ENCODE measurements at regions not wholly inside any gene's neighbourhood (a gene's known extent, or its start where the extent isn't known, plus 50 kb on each side); places are given as distances from the start of the nearest gene placed in this dataset.

DNA sequence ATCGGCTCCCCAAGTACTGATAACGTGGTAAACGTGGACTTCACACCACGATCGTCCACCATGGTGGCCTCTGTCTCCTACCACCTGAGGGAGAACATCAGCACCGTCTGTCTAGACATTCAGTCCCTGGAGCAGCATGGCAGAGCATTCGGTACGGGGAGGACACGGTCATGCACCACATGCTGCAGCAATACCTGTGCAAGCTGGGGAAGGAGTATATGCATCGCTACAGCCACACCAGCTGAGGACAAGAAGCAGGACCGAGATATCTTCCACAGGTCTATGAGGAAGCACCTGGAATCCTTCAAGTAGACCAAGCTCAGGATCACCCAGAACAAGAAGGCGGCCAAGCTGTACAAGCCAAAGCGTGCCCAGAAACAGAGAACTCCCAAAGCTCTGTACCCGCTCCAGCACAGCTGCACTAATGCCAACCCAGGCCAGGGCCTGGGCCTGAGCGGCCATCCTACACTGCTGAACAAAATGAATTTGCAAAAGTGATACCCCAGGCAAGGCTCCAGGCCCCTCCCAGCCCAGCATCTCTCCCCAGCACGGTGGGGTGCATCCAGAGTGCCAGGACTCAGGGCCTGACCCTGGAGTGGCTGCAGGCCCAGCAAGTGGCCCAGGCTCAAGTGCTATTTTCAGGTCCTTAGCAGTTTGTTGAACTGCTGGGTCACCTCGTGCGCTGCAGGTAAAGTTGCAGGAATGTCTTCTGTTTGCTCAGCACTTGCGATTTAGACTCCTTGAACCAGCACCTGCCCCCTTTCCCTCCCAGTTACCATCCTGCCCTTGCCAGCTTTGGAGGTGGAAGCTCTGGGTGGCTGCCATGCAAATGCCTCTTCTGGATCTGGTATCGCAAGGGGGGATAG is 119.3 kb upstream of the SERPIND1 start:
- no peak for ATAC-seq

DNA sequence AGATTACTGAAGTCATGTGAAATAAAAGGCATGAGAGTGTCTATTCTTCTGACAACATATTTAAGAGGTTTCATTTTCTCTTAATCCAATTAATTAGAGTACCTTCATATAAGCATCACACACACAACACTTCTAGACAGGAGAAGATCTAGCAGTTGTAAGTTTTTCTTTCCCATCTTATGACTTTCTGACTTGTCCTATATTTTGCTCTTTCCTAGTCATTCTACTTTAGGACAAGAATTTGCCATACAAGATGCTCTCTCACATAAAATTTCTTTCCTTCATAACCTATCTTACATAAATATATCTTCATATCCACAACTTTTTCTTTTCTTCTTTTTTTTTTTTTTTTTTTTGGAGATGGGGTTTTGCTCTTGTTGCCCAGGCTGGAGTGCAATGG is 118.3 kb upstream of the SERPIND1 start:
- no peak for ATAC-seq

DNA sequence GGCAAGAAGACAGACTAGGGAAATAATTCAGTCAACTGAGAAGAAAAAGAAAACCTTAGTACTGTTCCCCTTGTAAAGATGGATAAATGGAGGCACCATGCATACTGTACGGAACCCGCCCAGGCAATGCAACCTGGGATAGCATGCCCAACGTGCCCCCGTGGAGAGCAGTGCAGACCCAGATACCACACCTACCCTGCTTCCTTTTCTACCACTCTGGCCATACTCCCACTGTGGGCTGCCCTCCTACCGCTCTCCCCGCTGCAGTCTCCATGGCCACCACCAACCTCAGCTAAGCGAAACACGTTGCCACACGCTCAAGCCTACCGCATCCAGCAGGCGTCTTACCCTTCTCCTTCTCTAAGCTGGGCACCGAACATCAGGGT is 117.4 kb upstream of the SERPIND1 start:
- no peak for ATAC-seq

DNA sequence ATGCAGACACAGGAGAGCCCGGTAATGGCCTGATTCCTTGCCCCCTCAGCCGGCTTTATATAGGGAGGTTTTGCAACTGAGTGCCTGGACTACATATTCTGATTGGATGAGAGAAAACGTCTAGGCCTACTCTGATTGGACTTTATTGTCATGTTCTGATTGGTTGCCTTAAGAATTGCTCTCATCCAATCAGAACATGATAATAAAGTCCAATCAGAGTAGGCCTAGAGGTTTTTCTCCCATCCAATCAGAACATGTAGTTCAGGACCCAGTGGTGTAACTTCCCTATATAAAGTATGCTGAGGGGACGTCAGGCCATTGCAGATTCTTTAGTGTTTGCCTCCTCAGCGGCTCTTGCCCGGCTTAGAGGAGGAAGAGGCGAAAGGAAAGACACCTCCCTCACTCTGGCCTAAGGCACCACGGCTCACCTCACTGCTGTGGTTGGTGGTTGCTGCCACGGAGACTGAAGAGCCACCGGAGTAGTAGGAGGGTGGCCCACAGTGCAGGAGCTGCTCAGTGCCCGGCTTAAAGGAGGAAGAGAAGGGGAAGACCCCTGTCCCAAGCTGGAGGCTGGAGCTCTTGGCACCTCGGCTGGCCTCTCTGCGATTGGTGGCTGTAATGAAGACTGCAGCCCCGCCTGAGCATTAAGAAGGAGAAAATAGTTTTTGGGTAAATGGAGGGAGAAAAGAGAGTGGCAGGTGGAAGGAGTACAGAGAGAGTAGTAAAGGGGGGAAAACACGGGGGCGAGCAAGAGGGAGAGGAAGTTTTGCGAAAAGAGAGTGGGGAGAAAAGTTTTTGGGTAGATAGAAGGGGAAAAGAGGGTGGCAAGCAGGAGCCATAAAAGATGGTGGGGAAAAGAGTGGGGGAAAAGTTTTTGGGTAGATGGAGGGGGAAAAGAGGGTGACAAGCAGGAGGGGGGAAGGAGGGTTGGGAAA is 116.7 kb upstream of the SERPIND1 start:
- ATAC-seq: no peak

Data from esophagus mucosa (tissue), 1 donor.